ENCODE measurements at regions not wholly inside any gene's neighbourhood (a gene's known extent, or its start where the extent isn't known, plus 50 kb on each side); places are given as distances from the start of the nearest gene placed in this dataset.

DNA sequence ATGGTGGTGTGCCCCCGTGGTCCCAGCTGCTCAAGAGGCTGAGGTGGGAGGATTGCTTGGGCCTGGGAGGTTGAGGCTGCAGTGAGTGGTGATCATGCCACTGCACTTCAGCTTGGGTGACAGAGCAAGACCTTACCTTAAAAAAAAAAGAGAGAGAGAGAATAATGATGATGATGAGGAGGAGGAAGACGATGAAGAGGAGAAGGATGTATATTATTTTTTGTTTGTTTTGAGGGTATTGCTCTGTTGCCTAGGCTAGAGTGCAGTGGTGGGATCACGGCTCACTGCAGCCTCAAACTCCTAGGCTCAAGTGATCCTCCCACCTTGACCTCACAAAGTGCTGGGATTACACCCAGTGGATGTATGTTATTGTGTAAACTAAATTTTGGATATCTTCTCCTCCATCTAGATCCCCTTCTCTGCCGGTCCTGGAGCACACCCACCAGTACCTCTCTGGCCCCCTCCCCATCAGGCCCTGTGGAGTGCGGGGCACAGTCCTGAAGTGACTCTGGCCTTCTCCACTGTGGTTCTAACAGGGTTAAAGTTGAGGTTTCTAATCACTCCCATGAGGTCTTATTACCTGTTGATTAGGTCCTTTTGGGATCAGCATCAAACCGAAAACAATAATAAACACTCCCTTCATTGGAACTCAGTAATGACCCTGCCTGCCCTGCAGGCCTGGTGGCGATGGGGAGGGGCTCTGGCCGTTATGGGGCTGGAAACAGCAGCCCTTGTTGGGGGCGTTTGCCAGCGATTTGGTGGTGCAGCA is 60.5 kb upstream of the ZFHX3 start:
- Histone ChIP-seq H4K91ac (ENCODE audit: low read depth, low read length) (no peak overlapping the region), H2BK5ac (ENCODE audit: low read depth, low read length, poor library complexity) (no peak overlapping the region), H2BK12ac (ENCODE audit: low read length) (no peak overlapping the region), H3K27ac (ENCODE audit: low read depth, low read length) (no peak overlapping the region), H3K79me2 (ENCODE audit: control insufficient read depth, insufficient read depth, low read length, poor library complexity) (no peaks in the 10 kb centered on the region), H3K4ac (ENCODE audit: low read depth, low read length) (no peak overlapping the region), H4K8ac (ENCODE audit: low read depth, low read length) (no peak overlapping the region), H3K23ac (ENCODE audit: low read length) (no peak overlapping the region), H3K9ac (ENCODE audit: low read length) (no peak overlapping the region), H3K79me1 (ENCODE audit: low read length) (no peaks in the 10 kb centered on the region), H3K14ac (ENCODE audit: low read length) (no peak overlapping the region), H3K18ac (ENCODE audit: low read length) (no peak overlapping the region), H3K4me1 (ENCODE audit: control insufficient read depth in 1 of 2, insufficient read depth in 2 of 2, low read length in 2 of 2) (peaks cover 0 to 2% of the 10 kb centered on the region in 2 experiments), H3K4me2 (ENCODE audit: low read length) (no peak overlapping the region), H3K36me3 (ENCODE audit: control insufficient read depth in 1 of 2, insufficient read depth in 2 of 2, low read length in 2 of 2) (no peaks in the 10 kb centered on the region), H3K4me3 (ENCODE audit: low read depth, low read length) (no peak overlapping the region), H2BK120ac (ENCODE audit: insufficient read depth, low read length, poor library complexity) (no peak overlapping the region), H3K9me3 (ENCODE audit: insufficient read depth, low read depth, low read length) (no peaks in the 10 kb centered on the region), H2AFZ (ENCODE audit: insufficient read depth, low read length, poor library complexity) (peak overlapping the region; percentile 39), H4K12ac (ENCODE audit: low read depth, low read length) (no peak overlapping the region), H3K27me3 (ENCODE audit: insufficient read depth, low read length) (no peaks in the 10 kb centered on the region), H2AK5ac (ENCODE audit: low read length) (no peak overlapping the region)
- no peak for DNase-seq
- 100% methylated on average over 1 of the region's 10 CpGs for WGBS (ENCODE audit: extremely low coverage, insufficient coverage, insufficient read length)

DNA sequence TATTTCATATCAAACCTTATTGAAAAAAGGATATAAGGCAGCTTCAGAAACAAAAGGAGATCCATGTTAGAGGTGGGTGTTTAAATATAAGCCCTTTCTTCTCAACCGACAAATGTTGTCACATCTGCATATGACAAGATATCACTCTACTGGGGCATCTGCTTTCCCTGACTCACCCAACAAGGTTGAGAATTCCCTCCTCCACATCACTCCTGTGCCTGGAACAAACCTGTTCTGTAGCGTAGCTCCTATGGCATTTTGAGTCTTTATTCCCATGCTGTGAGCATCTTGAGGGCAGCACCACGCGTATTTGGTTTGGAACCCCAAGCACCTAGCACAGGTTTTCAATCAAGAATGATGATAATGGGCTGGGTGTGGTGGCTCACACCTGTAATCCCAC is 59.4 kb upstream of the ZFHX3 start:
- Histone ChIP-seq H4K8ac (ENCODE audit: low read depth, low read length) (no peak overlapping the region), H3K79me1 (ENCODE audit: low read length) (no peaks in the 10 kb centered on the region), H2BK5ac (ENCODE audit: low read depth, low read length, poor library complexity) (no peak overlapping the region), H3K27ac (ENCODE audit: low read depth, low read length) (no peak overlapping the region), H2AFZ (ENCODE audit: insufficient read depth, low read length, poor library complexity) (no peak overlapping the region), H2BK12ac (ENCODE audit: low read length) (no peak overlapping the region), H2BK120ac (ENCODE audit: insufficient read depth, low read length, poor library complexity) (no peak overlapping the region), H3K14ac (ENCODE audit: low read length) (no peak overlapping the region), H3K79me2 (ENCODE audit: control insufficient read depth, insufficient read depth, low read length, poor library complexity) (no peaks in the 10 kb centered on the region), H4K12ac (ENCODE audit: low read depth, low read length) (no peak overlapping the region), H3K4me2 (ENCODE audit: low read length) (no peak overlapping the region), H3K23ac (ENCODE audit: low read length) (no peak overlapping the region), H3K4ac (ENCODE audit: low read depth, low read length) (no peak overlapping the region), H3K9ac (ENCODE audit: low read length) (no peak overlapping the region), H4K91ac (ENCODE audit: low read depth, low read length) (no peak overlapping the region), H3K9me3 (ENCODE audit: insufficient read depth, low read depth, low read length) (no peaks in the 10 kb centered on the region), H3K27me3 (ENCODE audit: insufficient read depth, low read length) (no peaks in the 10 kb centered on the region), H3K4me1 (ENCODE audit: control insufficient read depth in 1 of 2, insufficient read depth in 2 of 2, low read length in 2 of 2) (no peaks in the 10 kb centered on the region), H3K36me3 (ENCODE audit: control insufficient read depth in 1 of 2, insufficient read depth in 2 of 2, low read length in 2 of 2) (no peaks in the 10 kb centered on the region), H3K4me3 (ENCODE audit: low read depth, low read length) (no peak overlapping the region), H3K18ac (ENCODE audit: low read length) (no peak overlapping the region), H2AK5ac (ENCODE audit: low read length) (no peak overlapping the region)
- no peak for DNase-seq
- no CpG with 5 or more reads among the region's 4 CpGs for WGBS (ENCODE audit: extremely low coverage, insufficient coverage, insufficient read length)

GRCh38 chr16:73106329-73107034 is 58.6 kb upstream of the ZFHX3 start:
- DNase-seq, result no peak
- no CpG with 5 or more reads among the region's 6 CpGs for WGBS (ENCODE audit: extremely low coverage, insufficient coverage, insufficient read length)

GRCh38 chr16:73101568-73101967 is 53.6 kb upstream of the ZFHX3 start:
- H3K14ac ChIP-seq (ENCODE audit: low read length), result no peak overlapping the region
- no peaks in the 10 kb centered on the region for H3K36me3 ChIP-seq (ENCODE audit: control insufficient read depth in 1 of 2, insufficient read depth in 2 of 2, low read length in 2 of 2)
- H4K12ac ChIP-seq (ENCODE audit: low read depth, low read length), result no peak overlapping the region
- H3K27me3 ChIP-seq (ENCODE audit: insufficient read depth, low read length), result no peaks in the 10 kb centered on the region
- DNase-seq, result no peak
- no peaks in the 10 kb centered on the region for H3K9me3 ChIP-seq (ENCODE audit: insufficient read depth, low read depth, low read length)
- no peaks in the 10 kb centered on the region for H3K79me2 ChIP-seq (ENCODE audit: control insufficient read depth, insufficient read depth, low read length, poor library complexity)
- WGBS (ENCODE audit: extremely low coverage, insufficient coverage, insufficient read length), result no CpG with 5 or more reads among the region's 5 CpGs
- H3K4me2 ChIP-seq (ENCODE audit: low read length), result no peak overlapping the region
- H2BK5ac ChIP-seq (ENCODE audit: low read depth, low read length, poor library complexity), result no peak overlapping the region
- no peak overlapping the region for H2AK5ac ChIP-seq (ENCODE audit: low read length)
- no peaks in the 10 kb centered on the region for H3K4me1 ChIP-seq (ENCODE audit: control insufficient read depth in 1 of 2, insufficient read depth in 2 of 2, low read length in 2 of 2)
- H3K18ac ChIP-seq (ENCODE audit: low read length), result no peak overlapping the region
- H3K79me1 ChIP-seq (ENCODE audit: low read length), result no peaks in the 10 kb centered on the region
- no peak overlapping the region for H3K23ac ChIP-seq (ENCODE audit: low read length)
- no peak overlapping the region for H2BK12ac ChIP-seq (ENCODE audit: low read length)
- no peak overlapping the region for H4K91ac ChIP-seq (ENCODE audit: low read depth, low read length)
- no peak overlapping the region for H3K27ac ChIP-seq (ENCODE audit: low read depth, low read length)
- no peak overlapping the region for H4K8ac ChIP-seq (ENCODE audit: low read depth, low read length)
- H2BK120ac ChIP-seq (ENCODE audit: insufficient read depth, low read length, poor library complexity), result no peak overlapping the region
- no peak overlapping the region for H3K4me3 ChIP-seq (ENCODE audit: low read depth, low read length)
- H3K4ac ChIP-seq (ENCODE audit: low read depth, low read length), result no peak overlapping the region
- H3K9ac ChIP-seq (ENCODE audit: low read length), result no peak overlapping the region
- no peak overlapping the region for H2AFZ ChIP-seq (ENCODE audit: insufficient read depth, low read length, poor library complexity)

More at GRCh38 chr16:73106329-73107034, 58.6 kb upstream of the ZFHX3 start:
- H3K14ac ChIP-seq (ENCODE audit: low read length), result no peak overlapping the region
- H3K23ac ChIP-seq (ENCODE audit: low read length), result no peak overlapping the region
- H4K12ac ChIP-seq (ENCODE audit: low read depth, low read length), result no peak overlapping the region
- no peak overlapping the region for H2AK5ac ChIP-seq (ENCODE audit: low read length)
- H3K27ac ChIP-seq (ENCODE audit: low read depth, low read length), result no peak overlapping the region
- H3K36me3 ChIP-seq (ENCODE audit: control insufficient read depth in 1 of 2, insufficient read depth in 2 of 2, low read length in 2 of 2), result no peaks in the 10 kb centered on the region
- no peak overlapping the region for H2AFZ ChIP-seq (ENCODE audit: insufficient read depth, low read length, poor library complexity)
- no peak overlapping the region for H2BK12ac ChIP-seq (ENCODE audit: low read length)
- no peak overlapping the region for H2BK120ac ChIP-seq (ENCODE audit: insufficient read depth, low read length, poor library complexity)
- no peaks in the 10 kb centered on the region for H3K79me1 ChIP-seq (ENCODE audit: low read length)
- H3K4me1 ChIP-seq (ENCODE audit: control insufficient read depth in 1 of 2, insufficient read depth in 2 of 2, low read length in 2 of 2), result no peaks in the 10 kb centered on the region
- no peak overlapping the region for H3K4ac ChIP-seq (ENCODE audit: low read depth, low read length)
- H2BK5ac ChIP-seq (ENCODE audit: low read depth, low read length, poor library complexity), result no peak overlapping the region
- no peak overlapping the region for H3K9ac ChIP-seq (ENCODE audit: low read length)
- no peak overlapping the region for H3K18ac ChIP-seq (ENCODE audit: low read length)
- H3K27me3 ChIP-seq (ENCODE audit: insufficient read depth, low read length), result no peaks in the 10 kb centered on the region
- H4K91ac ChIP-seq (ENCODE audit: low read depth, low read length), result no peak overlapping the region
- no peak overlapping the region for H3K4me2 ChIP-seq (ENCODE audit: low read length)
- no peak overlapping the region for H3K4me3 ChIP-seq (ENCODE audit: low read depth, low read length)
- no peak overlapping the region for H4K8ac ChIP-seq (ENCODE audit: low read depth, low read length)
- no peaks in the 10 kb centered on the region for H3K79me2 ChIP-seq (ENCODE audit: control insufficient read depth, insufficient read depth, low read length, poor library complexity)
- no peaks in the 10 kb centered on the region for H3K9me3 ChIP-seq (ENCODE audit: insufficient read depth, low read depth, low read length)
